M059J (cell line): ENCODE measurements at regions not wholly inside any gene's neighbourhood (a gene's known extent, or its start where the extent isn't known, plus 50 kb on each side); places are given as distances from the start of the nearest gene placed in this dataset.
"Not testable (repeated sequence)": the region's sequence is repeated elsewhere in the genome, so short reads cannot be mapped to it uniquely, and the experiment has no call there.

Experiments
- DNase-seq: peaks from one replicate; pipeline ENCODE4 v3.0.0-alpha.2; 2012; ENCODE audit warnings: low read depth

DNA sequence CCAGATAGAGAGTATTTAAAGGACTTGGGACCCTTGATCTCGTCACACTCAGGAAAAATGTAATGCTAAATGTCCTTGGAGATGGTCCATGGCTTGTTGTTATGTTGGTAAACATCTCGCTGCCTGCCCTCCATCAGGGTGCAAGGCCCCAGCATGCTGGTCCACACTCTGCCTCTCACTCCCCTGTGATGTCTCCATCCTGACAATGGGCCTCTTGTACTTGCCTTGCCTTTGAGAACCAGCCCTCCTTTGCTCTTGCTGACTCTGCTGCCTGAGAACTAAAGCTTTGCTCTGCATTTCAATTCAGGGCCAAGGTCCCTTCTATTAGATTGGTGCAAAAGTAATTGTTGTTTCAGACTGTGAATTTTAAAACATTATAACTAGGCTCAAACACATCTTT lies 131.0 kb upstream of the LMNTD1 start:
- DNase-seq: no peak

DNA sequence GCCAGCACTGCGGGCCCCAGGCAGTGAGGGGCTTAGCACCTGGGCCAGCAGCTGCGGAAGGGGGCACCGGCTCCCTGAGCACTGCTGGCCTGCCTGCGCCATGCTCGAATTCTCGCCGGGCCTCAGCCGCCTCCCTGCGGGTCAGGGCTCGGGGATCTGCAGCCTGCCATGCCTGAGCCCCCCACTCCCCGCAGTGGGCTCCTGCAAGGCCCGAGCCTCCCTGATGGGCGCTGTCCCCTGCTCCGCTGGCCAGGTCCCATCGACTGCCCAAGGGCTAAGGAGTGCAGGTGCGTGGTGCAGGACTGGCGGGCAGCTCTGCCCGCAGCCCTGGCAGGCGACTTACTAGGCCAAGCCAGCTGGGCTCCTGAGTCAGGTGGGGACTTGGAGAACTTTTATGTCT lies 133.3 kb upstream of the LMNTD1 start:
- no peak for DNase-seq

DNA sequence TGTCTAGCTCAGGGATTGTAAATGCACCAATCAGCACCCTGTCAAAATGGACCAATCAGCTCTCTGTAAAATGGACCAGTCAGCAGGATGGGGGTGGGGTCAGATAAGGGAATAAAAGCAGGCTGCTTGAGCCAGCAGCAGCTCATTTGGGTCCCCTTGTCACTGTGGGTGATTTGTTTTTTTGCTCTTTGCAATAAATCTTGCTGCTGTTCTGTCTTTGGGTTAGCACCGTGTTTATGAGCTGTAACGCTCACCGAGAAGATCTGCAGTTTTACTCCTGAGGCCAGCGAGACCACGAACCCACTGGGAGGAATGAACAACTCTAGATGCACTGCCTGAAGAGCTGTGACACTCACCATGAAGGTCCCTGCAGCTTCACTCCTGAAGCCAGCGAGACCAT lies 134.1 kb upstream of the LMNTD1 start:
- DNase-seq: no peak

DNA sequence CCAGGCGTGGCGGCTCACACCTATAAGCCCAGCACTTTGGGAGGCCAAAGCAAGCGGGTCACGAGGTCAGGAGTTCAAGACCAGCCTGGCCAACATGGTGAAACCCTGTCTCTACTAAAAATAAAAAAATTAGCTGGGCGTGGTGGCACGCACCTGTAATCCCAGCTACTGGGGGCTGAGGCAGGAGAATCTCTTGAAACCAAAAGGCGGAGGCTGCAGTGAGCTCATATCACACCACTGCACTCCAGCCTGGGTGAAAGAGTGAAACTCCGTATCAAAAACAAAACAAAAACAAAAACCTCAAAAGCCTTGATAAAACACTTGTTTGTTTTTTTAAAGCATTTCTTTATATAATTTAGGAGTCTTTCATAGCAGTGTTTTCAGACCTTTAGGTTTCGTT lies 135.8 kb upstream of the LMNTD1 start:
- not testable (repeated sequence) for DNase-seq

DNA sequence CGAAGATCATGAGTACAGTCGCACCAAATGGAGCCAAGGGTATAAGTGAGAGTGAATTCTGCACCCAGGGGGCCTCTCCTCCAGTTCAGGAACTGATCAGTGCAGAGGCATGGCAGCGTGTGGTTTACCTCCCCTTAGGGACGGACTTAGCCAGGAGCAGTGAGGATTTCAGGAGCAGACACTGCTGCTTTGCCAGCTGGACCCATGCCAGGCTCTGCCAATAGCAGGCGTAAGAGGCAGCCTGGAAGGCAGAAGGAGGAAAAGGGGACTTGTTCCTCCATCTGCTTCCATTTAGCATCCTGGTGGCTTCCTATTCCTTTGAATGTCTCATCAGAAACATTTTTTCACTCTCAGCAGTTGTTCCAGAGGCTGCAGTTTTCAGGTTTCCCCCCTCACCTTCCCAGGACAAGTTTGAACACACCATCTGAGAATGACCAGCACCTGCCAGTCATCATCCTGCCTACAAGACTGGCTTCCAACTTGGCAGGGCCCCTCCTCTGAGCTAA lies 137.0 kb upstream of the LMNTD1 start:
- DNase-seq: peak; percentile 70

DNA sequence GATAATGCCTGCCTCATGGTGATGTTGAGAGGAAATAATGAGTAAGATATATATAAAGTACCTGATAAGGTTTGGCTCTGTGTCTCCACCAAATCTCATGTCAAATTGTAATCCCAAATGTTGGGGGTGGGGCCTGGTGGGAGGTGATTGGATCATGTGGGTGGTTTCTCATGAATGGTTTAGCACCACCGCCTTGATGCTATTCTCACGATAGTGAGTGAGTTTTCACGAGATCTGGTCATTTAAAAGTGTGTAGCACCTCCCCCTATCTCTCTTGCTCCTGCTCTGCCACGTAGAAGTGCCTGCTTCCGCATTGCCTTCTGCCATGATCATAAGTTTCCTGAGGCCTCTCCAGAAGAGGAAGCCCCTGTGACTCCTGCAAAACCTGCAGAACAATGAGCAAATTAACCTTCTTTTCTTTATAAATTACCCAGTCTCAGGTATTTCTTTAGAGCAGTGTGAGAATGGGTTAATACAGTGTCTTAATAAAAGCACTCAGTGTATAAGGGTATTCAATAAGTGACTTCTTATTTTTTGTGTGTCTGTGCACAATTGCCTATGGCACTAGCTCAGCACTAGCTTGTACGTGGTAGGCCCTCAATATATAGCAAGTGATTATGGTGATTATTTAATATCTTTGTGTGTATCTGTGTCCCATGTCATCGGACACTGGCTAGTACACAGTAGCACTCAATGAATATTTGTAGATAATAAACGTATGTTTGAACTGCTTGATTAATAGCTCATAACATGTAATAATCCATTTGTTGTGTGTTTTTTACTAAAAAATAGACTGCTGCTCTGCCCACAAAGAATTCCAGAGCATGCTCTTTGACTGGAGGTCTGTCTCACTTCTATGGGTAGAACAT lies 138.1 kb upstream of the LMNTD1 start:
- no peak for DNase-seq

DNA sequence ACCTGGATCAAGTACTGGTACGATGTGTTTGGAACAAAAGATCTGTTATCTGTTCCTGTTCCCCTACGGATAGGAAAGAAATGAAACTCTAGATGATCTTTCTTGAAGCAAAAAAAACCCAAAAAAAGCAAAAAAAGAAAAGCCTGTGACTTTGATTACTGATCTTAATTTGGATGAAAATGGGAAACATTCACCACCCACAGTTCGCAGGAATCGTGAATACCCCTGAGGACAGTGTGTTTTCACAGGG lies 138.7 kb upstream of the LMNTD1 start:
- DNase-seq: no peak

DNA sequence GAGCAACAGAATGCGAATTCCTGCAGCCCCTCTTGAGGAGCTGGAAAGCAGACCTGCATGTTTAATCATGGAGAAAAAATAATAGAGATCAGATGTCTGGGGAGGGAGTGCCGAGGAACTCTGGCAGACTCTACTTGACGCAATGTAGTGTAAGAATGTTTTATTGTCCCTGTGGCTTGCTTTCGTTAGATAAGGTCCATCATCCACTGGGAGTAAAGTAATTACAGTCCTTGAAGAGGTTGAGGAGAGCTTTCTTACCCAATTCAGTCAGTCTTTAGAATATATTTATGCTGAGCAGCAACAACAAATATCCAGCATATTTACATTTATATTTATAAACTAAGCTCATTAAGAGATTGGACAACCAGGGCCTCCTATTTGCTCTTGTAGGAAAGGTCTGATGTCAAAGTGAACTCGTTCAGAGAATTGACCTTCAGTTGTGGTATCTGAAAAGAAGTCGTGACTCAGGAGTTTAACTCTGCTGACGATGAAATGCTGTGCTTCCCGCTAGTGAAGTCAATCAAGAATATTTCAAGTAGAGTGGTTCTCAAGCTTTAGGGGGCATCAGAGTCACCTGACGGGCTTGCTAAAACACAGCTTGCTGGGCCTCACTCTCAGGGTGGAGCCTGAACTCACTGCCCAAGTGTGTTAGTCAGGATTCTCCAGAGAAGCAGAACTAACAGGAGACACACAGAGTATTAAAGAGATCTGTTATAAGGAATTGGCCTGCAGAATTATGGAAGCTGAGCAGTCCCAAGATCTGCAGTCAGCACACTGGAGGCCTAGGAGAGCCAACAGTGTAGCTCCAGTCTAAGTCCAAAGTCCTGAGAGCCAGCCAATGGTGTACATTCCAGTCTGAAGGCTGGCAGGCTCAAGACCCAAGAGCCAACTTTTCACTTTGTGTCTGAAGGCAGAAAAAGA lies 139.3 kb upstream of the LMNTD1 start:
- DNase-seq: peak; percentile 36

DNA sequence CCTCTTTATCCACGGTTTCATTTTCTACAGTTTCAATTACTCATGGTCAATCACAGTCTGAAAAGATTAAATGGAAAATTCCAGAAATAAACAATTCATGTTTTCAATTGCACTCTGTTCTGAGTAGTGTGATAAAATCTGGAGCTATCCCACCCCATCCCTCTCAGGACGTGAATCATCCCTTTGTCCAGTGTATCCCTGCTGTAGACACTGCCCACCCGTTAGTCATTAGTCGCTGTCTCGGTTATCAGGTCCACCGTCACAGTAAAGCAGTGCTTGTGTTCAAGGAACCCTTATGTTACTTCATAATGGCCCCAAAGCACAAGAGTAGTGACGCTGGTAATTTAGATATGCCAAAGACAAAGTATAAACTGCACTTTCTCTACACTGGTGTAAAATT lies 141.0 kb upstream of the LMNTD1 start:
- DNase-seq: peak; percentile 93

DNA sequence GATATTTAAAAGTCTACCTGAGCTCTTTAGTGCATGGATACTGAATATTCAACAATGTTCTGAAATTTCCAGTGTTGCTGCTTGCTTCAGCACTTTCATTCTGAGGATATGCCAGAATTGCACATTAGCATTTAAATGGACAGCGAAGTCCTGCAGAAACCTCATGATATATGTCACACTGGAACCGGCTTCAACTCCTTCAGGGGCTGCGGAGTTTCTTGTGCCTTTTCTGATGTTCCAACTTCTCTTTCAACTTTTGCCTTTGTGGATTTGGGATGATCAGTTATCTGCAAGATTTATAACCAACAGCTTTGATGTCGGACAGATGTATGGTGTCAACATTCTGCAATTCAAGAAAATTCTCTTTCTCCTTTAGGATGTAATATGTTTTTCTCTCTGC lies 142.5 kb upstream of the LMNTD1 start:
- no peak for DNase-seq

DNA sequence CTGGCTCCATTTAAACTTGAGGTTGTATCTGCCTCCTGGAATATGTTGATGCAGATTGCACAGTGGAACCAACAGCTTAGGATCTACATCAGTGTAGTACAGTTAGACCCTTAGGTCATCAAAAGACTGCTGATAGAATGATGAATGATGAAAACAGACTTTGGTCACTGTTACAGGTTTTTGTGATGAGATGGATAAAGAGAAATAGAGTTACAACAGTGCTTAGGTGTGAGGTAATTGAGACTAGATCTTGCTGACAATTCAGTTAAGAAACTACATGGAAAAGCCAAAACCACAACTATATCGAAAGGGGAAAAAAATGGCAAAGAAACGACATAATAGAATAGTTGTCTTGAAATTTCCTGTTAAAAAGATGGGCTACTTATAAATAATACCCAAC lies 145.7 kb upstream of the LMNTD1 start:
- no peak for DNase-seq

DNA sequence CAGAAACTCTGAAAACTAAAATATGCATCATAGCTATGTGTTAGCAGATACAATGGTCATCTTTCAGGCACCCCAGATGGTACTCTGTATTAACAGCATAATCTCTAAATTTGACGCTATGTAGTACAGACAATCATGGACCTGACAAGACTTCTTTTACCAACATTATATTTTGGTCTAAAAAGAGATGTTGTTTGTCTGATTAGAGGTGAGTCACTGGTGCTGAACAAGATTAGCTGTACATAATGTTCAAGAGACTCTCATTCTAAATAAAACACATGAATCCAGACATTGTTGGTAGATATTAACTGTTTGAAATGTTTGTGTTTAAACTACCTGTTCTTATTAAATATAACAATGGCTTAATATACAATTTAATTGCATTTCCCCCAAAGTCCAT lies 146.4 kb upstream of the LMNTD1 start:
- no peak for DNase-seq

DNA sequence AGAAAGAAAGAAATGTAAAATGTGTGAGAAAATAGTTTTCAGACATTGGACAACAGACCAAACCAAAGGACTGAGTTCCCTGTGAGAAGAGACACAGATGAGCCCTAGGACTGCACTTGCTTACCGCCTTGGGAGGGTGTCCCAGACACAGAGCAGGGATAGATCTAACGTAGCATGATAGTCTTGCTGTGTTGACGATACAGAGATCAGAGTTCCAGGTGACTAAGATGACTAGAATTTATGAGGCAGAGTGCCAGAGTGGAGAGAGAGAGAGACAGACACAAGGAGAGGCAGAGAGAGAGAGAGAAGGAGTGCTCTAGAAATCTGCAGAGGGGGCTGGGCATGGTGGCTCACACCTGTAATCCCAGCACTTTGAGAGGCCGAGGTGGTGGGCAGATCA lies 148.2 kb upstream of the LMNTD1 start:
- DNase-seq: peak; percentile 90

DNA sequence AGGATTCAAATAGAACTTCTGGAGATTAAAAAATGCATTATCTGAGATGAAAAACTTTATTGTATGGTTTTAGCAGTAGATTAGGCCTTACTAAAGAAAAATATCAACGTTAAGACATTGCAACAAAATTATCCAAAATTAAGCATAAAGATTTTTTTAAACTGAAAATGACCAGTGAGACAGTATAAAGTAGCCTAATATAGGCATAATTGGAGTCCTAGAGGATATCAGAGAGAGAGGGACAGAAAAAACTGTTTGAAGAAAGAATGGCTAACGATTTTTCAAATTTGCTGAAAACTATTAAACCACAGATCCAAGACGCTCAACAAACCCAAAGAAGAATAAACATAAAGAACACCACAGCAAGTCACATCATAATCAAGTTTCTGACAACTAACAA lies 149.5 kb upstream of the LMNTD1 start:
- no peak for DNase-seq

DNA sequence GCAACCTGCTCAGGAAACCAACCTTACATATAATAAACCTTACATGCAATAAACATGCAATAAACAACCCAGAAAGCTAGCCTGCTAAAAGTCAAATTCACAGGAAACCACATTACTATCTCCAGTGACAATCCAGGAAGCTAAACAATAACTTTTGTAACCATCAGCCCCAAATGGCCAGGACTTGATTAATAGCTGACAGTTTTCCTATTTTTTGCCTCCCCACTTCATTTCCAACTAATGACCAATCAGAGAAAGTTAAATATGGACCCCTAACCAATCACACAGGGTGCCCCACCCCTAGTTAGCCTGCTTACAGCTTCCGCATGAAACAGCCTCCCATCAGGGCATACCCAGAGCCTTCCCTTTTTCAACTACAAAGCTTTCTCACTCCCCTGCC lies 152.2 kb upstream of the LMNTD1 start:
- peak; percentile 22 for DNase-seq

DNA sequence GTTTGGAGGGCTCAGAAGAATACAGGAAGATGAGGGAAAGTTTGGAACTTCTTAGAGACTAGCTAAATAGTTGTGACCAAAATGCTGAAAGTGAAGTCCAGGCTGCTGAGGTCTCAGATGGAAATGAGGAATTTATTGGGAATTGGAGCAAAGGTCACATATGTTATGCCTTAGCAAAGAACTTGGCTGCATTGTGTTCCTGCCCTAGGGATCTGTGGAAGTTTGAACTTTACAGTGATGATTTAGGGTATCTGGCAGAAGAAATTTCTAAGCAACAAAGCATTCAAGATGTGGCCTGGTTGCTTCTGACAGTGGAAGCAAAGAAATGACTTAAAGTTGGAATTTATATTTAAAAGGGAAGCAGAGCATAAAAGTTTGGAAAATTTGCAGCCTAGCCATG lies 153.6 kb upstream of the LMNTD1 start:
- DNase-seq: not testable (repeated sequence)

DNA sequence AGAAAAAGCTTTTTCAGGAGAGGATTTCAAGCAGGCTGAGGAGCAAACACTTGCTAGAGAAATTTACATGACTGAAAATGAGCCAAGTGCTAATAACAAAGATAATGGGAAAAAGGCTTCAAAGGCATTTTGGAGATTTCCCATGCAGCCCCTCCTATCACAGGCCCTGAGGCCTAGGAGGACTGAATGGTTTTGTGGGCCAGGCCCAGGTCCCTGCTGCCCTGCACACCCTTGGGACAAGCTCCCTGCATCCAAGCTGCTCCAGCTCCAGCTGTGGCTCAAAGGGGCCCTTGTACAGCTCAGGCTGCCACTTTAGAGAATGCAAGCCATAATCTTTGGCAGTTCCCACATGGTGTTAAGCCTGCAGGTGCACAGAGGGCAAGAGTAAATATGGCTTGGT lies 154.0 kb upstream of the LMNTD1 start:
- no peak for DNase-seq

DNA sequence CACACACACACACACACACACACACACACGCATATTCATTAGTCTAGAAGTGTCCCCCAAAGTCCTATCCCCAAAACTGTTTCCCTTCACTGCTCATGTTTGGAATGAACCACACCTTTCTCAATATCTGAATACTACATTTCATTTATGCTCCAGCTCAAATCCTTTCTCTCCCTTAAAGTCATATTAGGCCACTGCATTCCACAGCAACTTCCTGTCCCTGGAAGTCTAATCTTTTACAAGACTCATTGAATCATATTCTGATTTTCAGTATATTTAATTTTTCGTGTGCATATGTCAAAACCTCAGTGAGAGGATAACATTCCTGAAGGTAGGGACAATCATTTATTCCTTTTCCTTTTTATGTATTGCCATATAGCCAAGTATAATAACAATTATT lies 155.6 kb upstream of the LMNTD1 start:
- no peak for DNase-seq

DNA sequence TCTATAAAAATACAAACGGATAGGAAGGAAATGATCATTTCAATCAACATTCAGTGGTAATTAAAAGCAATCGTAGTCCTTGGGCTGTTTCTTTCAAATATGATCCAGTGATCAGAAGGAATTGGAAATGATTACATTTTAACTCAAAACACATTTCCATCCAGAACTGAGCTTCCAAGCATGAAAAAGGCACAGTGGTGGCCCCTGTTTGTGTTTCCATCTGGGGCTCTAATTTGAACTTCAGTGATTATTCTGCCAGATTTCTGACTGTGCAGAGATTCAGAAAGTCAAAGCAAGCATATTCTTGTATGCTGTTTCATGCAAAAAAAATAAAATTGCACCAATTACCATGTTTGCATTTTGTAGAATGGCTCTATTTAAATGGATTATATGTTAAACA lies 157.0 kb upstream of the LMNTD1 start:
- DNase-seq: no peak

DNA sequence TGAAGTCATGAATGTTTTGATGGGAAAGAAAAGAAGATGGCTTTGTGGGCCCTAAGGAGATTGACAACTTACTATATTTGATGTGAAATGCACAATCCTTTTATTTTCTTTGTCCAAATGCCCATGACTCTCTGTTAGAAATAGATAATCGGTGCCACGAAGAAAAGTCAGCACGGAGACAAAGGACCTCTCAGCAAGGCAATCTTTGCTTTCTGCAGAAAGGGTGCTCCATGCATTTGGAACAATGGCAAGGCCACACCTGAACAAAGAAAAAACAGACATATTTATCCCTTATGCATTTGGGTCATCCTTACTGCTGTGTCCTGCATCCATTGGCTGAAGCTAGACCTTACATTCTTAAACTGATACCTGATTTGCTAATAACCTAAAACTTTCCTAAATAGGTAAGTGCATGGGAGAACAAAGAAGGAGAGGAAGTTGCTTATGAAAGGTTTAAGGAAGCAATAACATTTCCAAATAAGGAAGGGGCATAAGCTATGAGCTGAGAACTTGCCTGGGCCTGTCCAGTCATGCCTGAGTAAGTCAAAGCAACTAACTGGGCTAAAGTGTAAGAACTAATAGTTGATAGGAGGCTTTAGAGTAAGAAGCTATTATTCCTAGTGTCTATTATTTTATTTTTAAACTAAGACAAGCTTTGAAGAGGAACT lies 158.0 kb upstream of the LMNTD1 start:
- not testable (repeated sequence) for DNase-seq

DNA sequence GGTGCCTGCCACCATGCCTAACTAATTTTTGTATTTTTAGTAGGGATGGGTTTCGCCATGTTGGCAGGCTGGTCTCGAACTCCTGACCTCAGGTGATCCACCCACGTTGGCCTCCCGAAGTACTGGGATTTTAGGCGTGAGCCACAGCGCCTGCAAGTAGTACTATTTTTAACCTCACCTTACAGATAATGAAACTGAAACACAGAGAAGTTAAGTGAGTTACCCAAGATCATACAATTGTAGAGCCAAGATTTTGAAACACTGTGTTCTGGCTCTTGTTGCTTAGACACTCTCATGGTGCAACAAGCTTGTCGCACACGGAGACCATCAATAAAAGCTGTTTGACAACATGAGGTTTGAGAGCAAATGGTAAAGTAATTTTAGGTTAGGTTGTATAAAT lies 159.1 kb upstream of the LMNTD1 start:
- DNase-seq: no peak

DNA sequence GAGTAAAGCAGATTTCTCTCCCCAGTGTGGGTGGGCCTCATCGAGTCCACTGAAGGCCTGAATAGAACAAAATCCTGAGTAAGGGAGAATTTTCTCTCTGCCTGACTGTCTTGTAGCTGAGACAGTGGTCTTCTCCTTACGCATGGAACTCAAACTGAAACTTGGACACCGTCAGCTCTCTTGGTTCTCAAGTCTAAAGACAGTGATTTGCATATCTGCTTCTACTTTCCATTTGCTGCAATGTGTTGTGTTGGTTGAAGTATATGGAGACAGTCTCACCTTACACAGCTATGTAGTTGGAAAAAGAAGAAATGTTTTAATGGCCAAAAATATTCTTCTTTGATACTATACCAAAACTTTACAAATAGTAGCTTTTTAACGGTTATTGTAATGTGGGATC lies 160.2 kb upstream of the LMNTD1 start:
- no peak for DNase-seq
